Activated CD4-positive, alpha-beta T cell treated with anti-CD3 and anti-CD28 coated beads, Interleukin-2, amount 10 ng/mL, durations not matched to agents 24 days and 14 days (primary cell): ENCODE measurements at regions not wholly inside any gene's neighbourhood (a gene's known extent, or its start where the extent isn't known, plus 50 kb on each side); places are given as distances from the start of the nearest gene placed in this dataset.

Source experiments
- DNase-seq: peaks from one replicate; pipeline ENCODE4 v3.0.0; 2022
- H3K27ac Mint-ChIP-seq: one replicate; pipeline ENCODE4 v1.8.0; 2022; ENCODE audit warnings: mild to moderate bottlenecking, mixed read lengths
- H3K27me3 Mint-ChIP-seq: one replicate; pipeline ENCODE4 v1.8.0; 2022; ENCODE audit warnings: mixed read lengths
- H3K36me3 Mint-ChIP-seq: one replicate; pipeline ENCODE4 v1.8.0; 2022; ENCODE audit warnings: low read depth, mild to moderate bottlenecking, mixed read lengths
- H3K4me1 Mint-ChIP-seq: one replicate; pipeline ENCODE4 v1.8.0; 2021; ENCODE audit warnings: mixed read lengths
- H3K4me3 Mint-ChIP-seq: one replicate; pipeline ENCODE4 v1.8.0; 2022; ENCODE audit warnings: mild to moderate bottlenecking, moderate library complexity, mixed read lengths
- H3K9me3 Mint-ChIP-seq: one replicate; pipeline ENCODE4 v1.8.0; 2021; ENCODE audit warnings: mixed read lengths
- intact Hi-C: fragments of 100-400 bp; cut with micrococcal nuclease; formaldehyde crosslinking; loops from one replicate; pipeline ENCODE4 v1.15.1; 2023

DNA sequence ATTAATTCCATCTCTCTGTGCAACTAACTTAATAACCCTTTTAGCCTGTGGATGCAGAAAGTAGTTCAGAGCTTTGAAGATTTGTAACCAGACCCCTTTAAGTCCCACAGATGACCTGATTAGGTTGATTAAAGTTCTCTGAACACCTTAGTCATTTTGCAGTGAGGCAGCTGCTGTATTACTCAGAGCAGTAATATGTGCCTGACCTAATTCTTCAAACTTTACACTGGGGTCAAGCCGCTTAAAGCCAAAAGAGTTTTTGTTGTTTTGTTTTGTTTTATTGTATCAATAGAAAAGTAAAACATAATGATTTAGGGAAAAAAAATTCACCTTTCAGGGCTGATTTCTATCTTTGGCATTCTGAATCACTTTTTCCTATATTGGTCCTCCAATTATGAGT, 78.6 kb upstream of the PLEKHG7 start:
- H3K27ac Mint-ChIP-seq = no peak overlapping the region
- peaks cover 4% of the 10 kb centered on the region for H3K9me3 Mint-ChIP-seq
- intact Hi-C loops = no loop called here
- no peak for DNase-seq
- no peaks in the 10 kb centered on the region for H3K36me3 Mint-ChIP-seq
- H3K27me3 Mint-ChIP-seq = no peaks in the 10 kb centered on the region
- H3K4me3 Mint-ChIP-seq = no peak overlapping the region
- no peaks in the 10 kb centered on the region for H3K4me1 Mint-ChIP-seq

DNA sequence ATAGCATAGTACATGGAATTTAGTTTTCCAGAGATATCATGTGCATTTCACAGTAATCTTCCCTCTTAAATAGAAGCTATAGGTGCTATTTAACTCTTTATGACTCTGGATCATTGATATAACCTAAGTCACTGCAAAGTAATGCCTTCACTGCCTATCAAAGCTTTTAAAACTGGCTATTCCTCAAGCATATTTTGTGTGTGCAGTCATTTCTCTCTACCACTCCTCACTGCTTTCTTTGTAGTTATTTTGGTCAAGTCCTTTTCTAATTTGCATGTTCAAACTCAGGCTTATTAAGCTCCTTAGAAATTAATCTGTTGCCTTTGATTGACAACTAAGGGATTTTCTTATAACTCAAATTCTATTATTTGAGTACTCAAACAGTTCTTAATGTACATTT, 79.4 kb upstream of the PLEKHG7 start:
- Mint-ChIP-seq H3K9me3 (peaks cover 4% of the 10 kb centered on the region), H3K36me3 (no peaks in the 10 kb centered on the region), H3K4me3 (no peak overlapping the region), H3K4me1 (no peaks in the 10 kb centered on the region), H3K27me3 (no peaks in the 10 kb centered on the region), H3K27ac (no peak overlapping the region)
- DNase-seq = no peak
- intact Hi-C loops = no loop called here

DNA sequence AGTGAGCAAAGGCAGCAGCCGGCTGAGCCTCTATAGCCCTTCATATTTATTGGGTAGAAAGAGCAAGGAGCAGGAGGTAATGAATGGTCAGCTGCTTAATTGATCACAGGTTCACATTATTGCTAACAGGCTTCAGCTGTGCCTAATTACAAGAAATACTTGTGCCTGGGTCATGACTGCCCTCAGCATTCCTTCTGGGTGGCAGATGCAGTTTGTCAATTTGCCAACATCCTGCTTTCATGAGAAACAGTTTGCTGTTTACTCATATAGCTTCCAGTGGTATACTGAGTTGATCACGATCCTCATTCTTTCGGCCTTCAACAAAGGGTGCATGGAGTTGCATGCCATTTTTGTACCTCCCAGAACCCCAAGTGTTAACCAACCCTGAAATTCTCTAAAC, 81.0 kb upstream of the PLEKHG7 start:
- no peaks in the 10 kb centered on the region for H3K4me1 Mint-ChIP-seq
- H3K27me3 Mint-ChIP-seq = no peaks in the 10 kb centered on the region
- no peaks in the 10 kb centered on the region for H3K36me3 Mint-ChIP-seq
- peak; percentile 37 for DNase-seq
- no peak overlapping the region for H3K4me3 Mint-ChIP-seq
- H3K9me3 Mint-ChIP-seq = peaks cover 4% of the 10 kb centered on the region
- H3K27ac Mint-ChIP-seq = no peak overlapping the region
- intact Hi-C loops = no loop called here

DNA sequence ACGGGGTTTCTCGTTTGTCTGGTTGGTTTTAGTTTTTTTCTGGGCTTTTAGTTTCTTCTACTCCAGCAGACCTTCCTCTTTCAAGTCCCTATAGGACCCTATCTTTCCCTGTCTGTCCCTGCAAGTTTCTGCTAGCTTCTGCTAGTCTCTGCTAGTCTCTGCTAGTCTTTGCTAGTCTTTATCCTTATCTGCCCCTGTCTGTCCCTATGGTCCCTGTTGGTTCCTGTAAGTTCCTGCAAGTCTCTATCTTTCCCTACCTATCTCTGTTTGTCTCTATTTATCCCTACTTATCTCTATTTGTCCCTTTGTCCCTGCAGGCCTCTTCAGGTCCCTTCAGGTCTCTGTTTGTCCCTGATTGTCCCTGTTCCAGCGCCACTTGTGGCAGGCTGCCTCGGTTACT, 81.5 kb upstream of the PLEKHG7 start:
- H3K4me1 Mint-ChIP-seq = no peaks in the 10 kb centered on the region
- no peaks in the 10 kb centered on the region for H3K36me3 Mint-ChIP-seq
- DNase-seq = peak; percentile 32
- H3K27ac Mint-ChIP-seq = no peak overlapping the region
- H3K27me3 Mint-ChIP-seq = no peaks in the 10 kb centered on the region
- H3K9me3 Mint-ChIP-seq = peaks cover 4% of the 10 kb centered on the region
- intact Hi-C loops = no loop called here
- H3K4me3 Mint-ChIP-seq = no peak overlapping the region

- intact Hi-C loops = no loop called here
- DNase-seq = no peak
- no peaks in the 10 kb centered on the region for H3K27me3 Mint-ChIP-seq
- H3K9me3 Mint-ChIP-seq = peaks cover 8% of the 10 kb centered on the region
- H3K4me1 Mint-ChIP-seq = no peaks in the 10 kb centered on the region
- no peak overlapping the region for H3K27ac Mint-ChIP-seq
- H3K36me3 Mint-ChIP-seq = no peaks in the 10 kb centered on the region
- H3K4me3 Mint-ChIP-seq = no peak overlapping the region
These were observed 82.8 kb upstream of the PLEKHG7 start for GRCh38 chr12:92619730-92620684.

GRCh38 chr12:92619026-92619425, 83.8 kb upstream of the PLEKHG7 start:
- no peak for DNase-seq
- H3K27ac Mint-ChIP-seq = no peak overlapping the region
- intact Hi-C loops = no loop called here
- H3K4me3 Mint-ChIP-seq = no peak overlapping the region
- H3K9me3 Mint-ChIP-seq = peaks cover 8% of the 10 kb centered on the region
- H3K27me3 Mint-ChIP-seq = no peaks in the 10 kb centered on the region
- no peaks in the 10 kb centered on the region for H3K36me3 Mint-ChIP-seq
- no peaks in the 10 kb centered on the region for H3K4me1 Mint-ChIP-seq

DNA sequence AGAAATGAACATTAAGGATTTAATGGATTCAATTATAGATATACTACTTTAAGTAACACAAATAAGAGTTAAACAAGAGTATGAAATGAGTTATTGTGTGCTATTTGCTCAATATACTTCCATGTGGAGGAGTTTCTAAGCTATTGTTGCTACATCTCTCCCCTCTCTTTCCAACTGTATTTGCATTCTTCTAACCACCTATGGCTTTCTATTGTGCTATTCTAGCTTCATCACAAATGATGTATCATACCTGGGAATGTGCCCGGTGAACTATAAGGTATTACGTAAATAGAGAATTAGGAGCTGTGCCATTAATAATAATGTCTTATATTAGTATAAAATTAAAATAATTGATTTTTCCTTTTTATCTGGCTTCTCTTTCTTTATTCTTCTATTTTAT, 87.1 kb upstream of the PLEKHG7 start:
- Mint-ChIP-seq H3K4me3 (no peak overlapping the region), H3K36me3 (no peaks in the 10 kb centered on the region), H3K27me3 (no peaks in the 10 kb centered on the region), H3K4me1 (peaks cover 6% of the 10 kb centered on the region), H3K27ac (no peak overlapping the region), H3K9me3 (peaks cover 17% of the 10 kb centered on the region)
- no peak for DNase-seq
- intact Hi-C loops = no loop called here

DNA sequence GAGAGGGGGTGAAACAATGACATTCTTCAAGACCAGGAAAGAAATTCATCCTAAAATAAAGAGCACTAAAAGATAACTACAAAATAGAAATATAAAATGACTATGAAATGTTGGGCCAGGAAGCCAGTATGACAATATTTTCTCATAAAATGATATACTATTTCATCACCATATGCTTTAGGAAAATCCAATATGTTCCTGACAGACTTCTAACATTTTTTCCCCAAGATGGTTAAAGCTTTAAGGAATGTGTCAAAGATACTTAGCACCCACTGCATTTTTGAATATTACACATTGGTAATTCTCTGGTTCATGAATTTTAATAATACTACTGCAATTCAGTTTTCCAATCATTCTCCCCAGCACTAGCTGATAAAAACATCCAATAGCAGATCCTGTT, 87.7 kb upstream of the PLEKHG7 start:
- DNase-seq = no peak
- H3K36me3 Mint-ChIP-seq = no peaks in the 10 kb centered on the region
- intact Hi-C loops = no loop called here
- peaks cover 7% of the 10 kb centered on the region for H3K4me1 Mint-ChIP-seq
- H3K27ac Mint-ChIP-seq = no peak overlapping the region
- H3K4me3 Mint-ChIP-seq = no peak overlapping the region
- H3K9me3 Mint-ChIP-seq = peaks cover 17% of the 10 kb centered on the region
- H3K27me3 Mint-ChIP-seq = no peaks in the 10 kb centered on the region

DNA sequence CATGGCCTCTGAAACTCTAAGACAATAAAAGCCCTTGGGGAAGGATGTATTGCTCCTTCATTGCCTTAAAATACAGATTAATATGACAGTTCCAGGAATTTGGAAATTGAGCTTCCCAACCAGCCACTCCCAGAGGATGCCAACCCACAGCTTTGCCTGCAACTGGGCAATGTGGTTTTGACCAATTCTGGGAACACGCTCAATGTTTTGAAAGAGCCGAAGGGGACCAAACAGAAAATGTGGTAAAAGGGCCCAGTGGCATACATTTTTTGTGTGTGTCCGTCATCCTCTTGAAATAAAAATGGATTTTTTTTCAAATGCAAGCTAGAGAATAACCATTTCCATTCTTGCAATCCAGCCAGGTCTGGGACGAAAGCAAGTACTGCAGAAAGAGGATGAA, 88.3 kb upstream of the PLEKHG7 start:
- intact Hi-C loops = no loop called here
- H3K36me3 Mint-ChIP-seq = no peaks in the 10 kb centered on the region
- no peaks in the 10 kb centered on the region for H3K27me3 Mint-ChIP-seq
- H3K4me3 Mint-ChIP-seq = no peak overlapping the region
- no peak for DNase-seq
- H3K4me1 Mint-ChIP-seq = peaks cover 7% of the 10 kb centered on the region
- H3K27ac Mint-ChIP-seq = no peak overlapping the region
- peaks cover 17% of the 10 kb centered on the region for H3K9me3 Mint-ChIP-seq

- Mint-ChIP-seq H3K36me3 (no peaks in the 10 kb centered on the region), H3K9me3 (peaks cover 17% of the 10 kb centered on the region), H3K27ac (no peak overlapping the region), H3K4me3 (no peak overlapping the region), H3K27me3 (no peaks in the 10 kb centered on the region), H3K4me1 (peaks cover 7% of the 10 kb centered on the region)
- intact Hi-C loops = no loop called here
- no peak for DNase-seq
These were observed 88.8 kb upstream of the PLEKHG7 start for GRCh38 chr12:92614001-92614400.

- Mint-ChIP-seq H3K27ac (no peak overlapping the region), H3K9me3 (peaks cover 17% of the 10 kb centered on the region), H3K4me3 (no peak overlapping the region), H3K27me3 (no peaks in the 10 kb centered on the region), H3K4me1 (peaks cover 16% of the 10 kb centered on the region), H3K36me3 (no peaks in the 10 kb centered on the region)
- DNase-seq = no peak
- intact Hi-C loops = no loop called here
These were observed 90.2 kb upstream of the PLEKHG7 start for GRCh38 chr12:92612611-92613010.

- H3K4me3 Mint-ChIP-seq = peak overlapping the region; percentile 26
- no peak overlapping the region for H3K27ac Mint-ChIP-seq
- peaks cover 19% of the 10 kb centered on the region for H3K4me1 Mint-ChIP-seq
- H3K9me3 Mint-ChIP-seq = peaks cover 16% of the 10 kb centered on the region
- no peaks in the 10 kb centered on the region for H3K27me3 Mint-ChIP-seq
- H3K36me3 Mint-ChIP-seq = no peaks in the 10 kb centered on the region
- no peak for DNase-seq
- intact Hi-C loops = loop anchor here (1.0 kb wide), 1 partner anchor 34 kb away; no protein-coding TSS in a partner anchor
These were observed 94.4 kb upstream of the PLEKHG7 start for GRCh38 chr12:92608151-92609091.

DNA sequence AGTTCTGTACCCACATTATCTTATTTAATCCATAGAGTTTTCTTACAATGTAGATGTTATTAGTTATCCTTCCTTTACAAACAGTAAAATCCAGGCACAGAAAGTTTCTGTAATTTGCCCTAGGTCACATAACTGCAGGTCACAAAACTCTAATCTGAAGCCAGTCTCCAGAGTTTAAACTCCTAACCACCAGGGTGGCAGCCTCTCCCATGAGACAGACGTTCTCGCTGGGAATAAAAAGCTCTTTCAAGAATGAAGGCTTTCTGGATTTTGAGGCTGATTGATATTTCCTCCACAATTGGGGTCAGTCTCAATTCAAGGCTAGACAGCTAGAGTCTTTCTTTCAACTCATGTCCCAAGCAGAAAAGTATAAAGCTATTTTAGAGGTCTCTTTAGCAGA, 95.8 kb upstream of the PLEKHG7 start:
- Mint-ChIP-seq H3K4me3 (no peak overlapping the region), H3K36me3 (peaks cover 4% of the 10 kb centered on the region), H3K27ac (no peak overlapping the region), H3K27me3 (no peaks in the 10 kb centered on the region), H3K9me3 (peaks cover 13% of the 10 kb centered on the region), H3K4me1 (peaks cover 23% of the 10 kb centered on the region)
- intact Hi-C loops = no loop called here
- DNase-seq = no peak

DNA sequence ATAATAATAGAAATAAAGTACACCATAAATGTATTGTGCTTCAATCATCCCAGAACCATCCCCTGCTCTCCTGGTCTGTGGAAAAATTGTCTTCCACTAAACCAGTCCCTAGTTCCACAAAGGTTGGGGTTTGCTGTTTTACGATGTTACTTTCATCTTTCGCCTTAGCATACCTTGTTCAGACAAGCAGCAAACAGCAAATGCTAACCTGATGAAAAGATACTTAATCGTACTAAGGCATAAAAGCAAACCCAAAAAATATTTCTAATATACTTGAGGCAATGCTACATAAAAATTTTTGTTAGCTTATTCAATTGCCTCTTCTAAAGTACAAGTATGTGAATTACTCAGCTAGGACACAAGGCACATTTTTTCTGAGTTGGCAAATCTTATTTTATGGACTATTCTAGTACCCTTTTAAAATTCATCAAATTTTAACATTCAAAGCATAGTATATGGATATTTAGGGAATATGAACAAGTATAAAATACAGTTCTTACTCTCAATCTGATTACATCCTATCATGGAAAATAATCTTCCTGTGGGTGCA, 97.1 kb upstream of the PLEKHG7 start:
- intact Hi-C loops = no loop called here

More for the DNA sequence above, 97.1 kb upstream of the PLEKHG7 start:
- Mint-ChIP-seq H3K36me3 (peaks cover 14% of the 10 kb centered on the region), H3K27me3 (no peaks in the 10 kb centered on the region), H3K9me3 (peaks cover 24% of the 10 kb centered on the region), H3K4me3 (no peak overlapping the region), H3K27ac (no peak overlapping the region), H3K4me1 (peaks cover 28% of the 10 kb centered on the region)
- DNase-seq = no peak
